MM.1S (cell line): ENCODE measurements at regions not wholly inside any gene's neighbourhood (a gene's known extent, or its start where the extent isn't known, plus 50 kb on each side); places are given as distances from the start of the nearest gene placed in this dataset.

Experiments
- EZH2 ChIP-seq: fragments of 300-600 bp; sonication (generic); optimal IDR thresholded peaks from 2 replicates; pipeline ENCODE3; 2017; ENCODE audit warnings: low read depth, mild to moderate bottlenecking, antibody characterized with exemption, low read length, mixed read lengths
- EZH2phosphoT487 ChIP-seq: fragments of 300-600 bp; sonication (generic); IDR thresholded peaks from 2 replicates; pipeline ENCODE4 v1.6.1; 2018; ENCODE audit warnings: antibody characterized with exemption, low read length
- TF ChIP-seq, protein P1 (sequence below): fragments of 300-600 bp; sonication (generic); IDR thresholded peaks from 2 replicates; pipeline ENCODE4 v1.5.1; 2016; ENCODE audit warnings: antibody characterized with exemption, low read length, mixed read lengths

DNA sequence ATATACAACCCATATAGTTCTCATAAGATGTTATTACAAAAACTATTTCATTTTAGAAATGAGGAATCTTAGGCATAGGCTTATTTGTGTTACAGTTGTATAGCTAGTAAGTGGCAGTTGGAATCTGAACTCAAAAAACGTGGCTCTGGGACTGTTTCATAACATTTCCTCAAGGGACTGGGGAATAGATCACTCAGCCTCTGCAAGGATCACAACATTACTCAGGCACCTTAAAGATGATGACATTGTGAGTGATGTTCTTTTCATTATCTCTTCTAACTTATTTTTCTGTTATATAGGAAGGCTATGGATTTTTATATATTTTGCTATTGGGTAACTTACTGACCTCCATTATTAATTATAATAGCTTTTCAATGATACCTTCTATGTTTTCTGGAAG, 774.2 kb upstream of the LCORL start:
- TF ChIP-seq, protein P1, sequence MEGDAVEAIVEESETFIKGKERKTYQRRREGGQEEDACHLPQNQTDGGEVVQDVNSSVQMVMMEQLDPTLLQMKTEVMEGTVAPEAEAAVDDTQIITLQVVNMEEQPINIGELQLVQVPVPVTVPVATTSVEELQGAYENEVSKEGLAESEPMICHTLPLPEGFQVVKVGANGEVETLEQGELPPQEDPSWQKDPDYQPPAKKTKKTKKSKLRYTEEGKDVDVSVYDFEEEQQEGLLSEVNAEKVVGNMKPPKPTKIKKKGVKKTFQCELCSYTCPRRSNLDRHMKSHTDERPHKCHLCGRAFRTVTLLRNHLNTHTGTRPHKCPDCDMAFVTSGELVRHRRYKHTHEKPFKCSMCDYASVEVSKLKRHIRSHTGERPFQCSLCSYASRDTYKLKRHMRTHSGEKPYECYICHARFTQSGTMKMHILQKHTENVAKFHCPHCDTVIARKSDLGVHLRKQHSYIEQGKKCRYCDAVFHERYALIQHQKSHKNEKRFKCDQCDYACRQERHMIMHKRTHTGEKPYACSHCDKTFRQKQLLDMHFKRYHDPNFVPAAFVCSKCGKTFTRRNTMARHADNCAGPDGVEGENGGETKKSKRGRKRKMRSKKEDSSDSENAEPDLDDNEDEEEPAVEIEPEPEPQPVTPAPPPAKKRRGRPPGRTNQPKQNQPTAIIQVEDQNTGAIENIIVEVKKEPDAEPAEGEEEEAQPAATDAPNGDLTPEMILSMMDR = no peak
- TF ChIP-seq EZH2 (no peak), EZH2phosphoT487 (no peak)
